ENCODE measurements at regions not wholly inside any gene's neighbourhood (a gene's known extent, or its start where the extent isn't known, plus 50 kb on each side); places are given as distances from the start of the nearest gene placed in this dataset.

GRCh38 chr1:30386156-30386926 lies 337.0 kb downstream of the MATN1 start:
- no peak for TF ChIP-seq CTCF (IDR thresholded peaks at IDR 0.05; ENCODE audit: insufficient read depth, missing control alignments)
- FAIRE-seq (no peak), DNase-seq (ENCODE audit: insufficient read length, low spot score) (no peak)

DNA sequence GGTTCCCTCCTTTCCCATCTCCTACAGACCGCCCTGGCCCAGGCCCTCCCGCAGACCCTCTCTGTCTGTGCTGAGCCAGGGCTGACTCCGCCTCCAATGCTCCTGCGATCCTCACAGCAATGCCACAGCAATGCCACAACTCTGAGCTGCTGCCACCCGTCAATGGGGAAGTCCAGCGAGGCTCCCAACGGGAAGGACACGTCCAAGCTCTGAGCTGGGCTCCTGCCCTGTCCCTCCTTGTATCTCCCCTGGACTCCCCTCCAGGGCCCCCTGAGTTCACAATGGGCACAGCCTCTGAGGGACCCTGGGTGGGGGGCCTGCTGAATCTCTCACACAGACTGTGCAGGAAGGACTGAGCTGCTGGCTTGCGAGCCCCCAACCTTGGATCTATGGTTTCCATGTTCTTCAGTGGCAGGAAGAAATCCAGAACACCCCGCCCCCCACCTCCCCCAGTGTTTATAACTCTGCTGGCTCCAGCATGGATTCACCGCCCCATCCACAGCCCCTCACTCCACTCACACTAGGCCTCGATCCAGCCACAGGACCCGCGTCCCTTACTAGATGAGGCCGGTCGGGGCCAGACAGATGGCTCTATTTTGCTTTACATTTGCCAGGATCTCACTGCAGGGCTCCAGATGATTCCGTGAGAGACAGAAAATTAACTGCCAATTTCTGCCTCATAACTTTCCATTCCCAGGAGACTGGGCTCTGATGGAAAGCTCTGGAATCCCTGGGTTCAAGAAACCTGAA lies 338.0 kb downstream of the MATN1 start:
- no peak for FAIRE-seq

DNA sequence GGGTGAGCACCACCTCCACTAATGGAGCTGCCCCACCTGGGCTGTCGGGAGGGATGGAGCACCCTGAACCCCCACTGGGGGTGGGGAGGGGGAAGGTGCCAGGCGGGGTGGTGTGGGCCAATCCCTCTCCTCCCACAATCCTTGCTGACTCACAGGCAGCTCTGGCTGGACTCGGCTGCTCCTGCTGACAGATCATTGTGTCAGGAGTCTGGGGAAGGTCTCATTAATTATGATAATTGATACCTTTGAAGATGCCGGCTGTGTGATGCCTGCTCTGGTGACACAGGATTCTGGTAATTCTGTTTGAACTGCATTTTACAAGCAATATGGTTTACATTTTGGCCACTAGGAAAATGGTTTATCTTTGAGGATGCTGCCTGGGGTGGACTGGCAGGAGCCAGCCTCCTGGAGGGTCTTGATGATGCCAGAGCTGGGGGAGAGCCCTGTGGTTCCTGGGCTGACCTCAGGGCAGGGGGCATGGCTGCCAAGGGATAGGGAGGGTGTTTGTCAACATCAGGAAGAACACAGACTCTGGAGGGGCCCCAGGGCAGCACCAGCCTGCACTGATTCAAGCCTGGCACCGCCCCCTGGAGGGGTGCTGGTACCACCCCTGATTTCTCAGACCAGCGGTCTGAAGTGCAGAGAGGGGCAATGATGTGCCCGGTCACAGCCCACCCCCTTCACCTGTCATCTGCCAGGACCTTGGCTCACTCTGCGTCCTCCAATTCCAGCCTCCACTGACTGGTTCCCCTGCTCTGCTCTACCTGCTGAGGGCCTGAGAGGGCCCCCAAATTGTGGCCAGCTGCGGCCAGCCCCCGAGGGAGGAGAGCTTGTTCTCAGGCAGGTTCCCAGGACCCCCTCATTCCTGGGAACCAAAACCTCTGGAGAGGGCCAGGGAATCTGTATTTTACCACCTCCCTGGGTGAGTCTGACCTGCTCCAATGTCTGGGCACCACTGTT lies 338.8 kb downstream of the MATN1 start:
- no peak for TF ChIP-seq CTCF (IDR thresholded peaks at IDR 0.05; ENCODE audit: insufficient read depth, missing control alignments)
- DNase-seq (ENCODE audit: insufficient read length, low spot score) (no peak), FAIRE-seq (no peak)

More for the DNA sequence above, 338.0 kb downstream of the MATN1 start:
- no peak for TF ChIP-seq CTCF (IDR thresholded peaks at IDR 0.05; ENCODE audit: insufficient read depth, missing control alignments)
- no peak for DNase-seq (ENCODE audit: insufficient read length, low spot score)

GRCh38 chr1:30383221-30383711 lies 340.1 kb downstream of the MATN1 start:
- no peak for FAIRE-seq
- TF ChIP-seq CTCF (IDR thresholded peaks at IDR 0.05; ENCODE audit: insufficient read depth, missing control alignments) = no peak
- no peak for DNase-seq (ENCODE audit: insufficient read length, low spot score)

DNA sequence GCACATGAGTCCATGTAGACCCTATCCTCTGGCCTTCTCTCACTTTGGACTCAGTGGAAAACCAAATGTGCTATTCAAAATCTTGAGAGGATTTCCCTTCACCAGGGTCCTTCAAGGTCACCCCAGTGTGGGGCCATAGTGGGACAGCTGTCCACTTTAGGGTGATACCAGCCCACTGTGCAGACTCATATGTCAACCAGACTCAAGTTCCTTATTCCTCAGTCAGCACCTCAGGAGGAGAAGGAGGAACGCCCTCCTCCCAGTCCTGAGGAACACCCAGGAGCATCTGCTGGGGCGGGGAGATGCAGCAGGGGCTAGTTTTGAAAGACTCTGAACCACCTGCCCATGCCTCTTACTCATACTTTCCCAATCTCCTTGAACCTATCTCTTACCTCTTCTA lies 340.9 kb downstream of the MATN1 start:
- DNase-seq (ENCODE audit: insufficient read length, low spot score) = no peak
- no peak for FAIRE-seq
- no peak for TF ChIP-seq CTCF (IDR thresholded peaks at IDR 0.05; ENCODE audit: insufficient read depth, missing control alignments)

DNA sequence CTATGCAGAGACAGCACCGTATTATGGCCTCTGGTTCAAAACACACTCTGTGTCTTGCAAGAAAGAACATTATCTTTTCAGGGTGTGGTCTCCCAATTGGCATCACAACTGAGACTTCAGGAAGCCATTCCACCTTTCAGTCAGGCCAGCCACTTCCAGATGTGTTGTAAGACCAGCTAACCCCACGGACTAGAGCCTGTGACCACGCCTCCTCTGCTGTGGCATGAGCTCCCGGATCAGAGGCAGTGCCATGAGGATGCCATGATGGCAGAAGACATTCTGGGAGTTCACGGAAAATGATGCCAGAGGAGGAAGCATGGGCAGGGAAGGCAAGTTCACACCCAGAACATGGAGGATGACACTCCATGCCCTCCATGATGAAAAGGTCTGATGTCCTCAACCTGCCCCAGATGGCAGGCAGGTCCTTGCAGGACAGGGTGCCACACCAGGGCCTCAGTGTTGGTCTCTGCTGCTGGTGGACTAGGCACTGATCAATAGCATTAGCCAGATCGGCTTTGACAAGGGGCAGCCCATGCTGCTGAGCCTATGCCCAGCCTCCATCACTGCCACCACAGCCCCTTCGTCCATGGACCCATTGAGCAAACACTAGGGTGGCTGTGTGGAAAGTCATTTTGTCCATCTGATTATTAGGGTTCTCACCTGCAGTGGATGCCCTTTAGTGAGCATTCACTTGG lies 341.6 kb downstream of the MATN1 start:
- no peak for DNase-seq (ENCODE audit: insufficient read length, low spot score)
- TF ChIP-seq CTCF (IDR thresholded peaks at IDR 0.05; ENCODE audit: insufficient read depth, missing control alignments) = no peak
- FAIRE-seq = no peak

All from D721Med (cell line).